Activated CD4-positive, CD25-positive, alpha-beta regulatory T cell treated with anti-CD3 and anti-CD28 coated beads, Interleukin-2, amount 50 U/mL, for 24 hours (primary cell): ENCODE measurements at regions not wholly inside any gene's neighbourhood (a gene's known extent, or its start where the extent isn't known, plus 50 kb on each side); places are given as distances from the start of the nearest gene placed in this dataset.

ENCODE experiments used
- ATAC-seq, 2 donors: fragments of 150-1000 bp; cut with Tn5 transposase; one replicate each; pipeline ENCODE4 v1.10.0; 2021; ENCODE audit warnings: mild to moderate bottlenecking in 1 of 2, moderate library complexity in 1 of 2

GRCh38 chr2:59033661-59034060 lies 792.5 kb upstream of the FANCL start:
- ATAC-seq, result no peak

- ATAC-seq, result no peak
These were observed 791.4 kb upstream of the FANCL start for GRCh38 chr2:59032499-59032898.

- ATAC-seq, result no peak
These were observed 787.9 kb upstream of the FANCL start for GRCh38 chr2:59029058-59029457.

- ATAC-seq, result no peak
These were observed 786.2 kb upstream of the FANCL start for GRCh38 chr2:59027320-59027719.

GRCh38 chr2:59025157-59025757 lies 784.1 kb upstream of the FANCL start:
- ATAC-seq, result no peak

- ATAC-seq, result no peak
These were observed 780.7 kb upstream of the FANCL start for GRCh38 chr2:59021786-59022185.

- ATAC-seq, result no peak
These were observed 778.5 kb upstream of the FANCL start for GRCh38 chr2:59019566-59020159.

- no peak for ATAC-seq
These were observed 777.6 kb upstream of the FANCL start for GRCh38 chr2:59018737-59019136.

GRCh38 chr2:59015027-59015426 lies 773.9 kb upstream of the FANCL start:
- no peak for ATAC-seq

GRCh38 chr2:59012971-59013370 lies 771.8 kb upstream of the FANCL start:
- no peak for ATAC-seq

- ATAC-seq, result no peak
These were observed 771.1 kb upstream of the FANCL start for GRCh38 chr2:59012234-59012633.

- ATAC-seq, result no peak
These were observed 767.8 kb upstream of the FANCL start for GRCh38 chr2:59008950-59009349.

GRCh38 chr2:59005836-59006615 lies 764.9 kb upstream of the FANCL start:
- no peak for ATAC-seq

GRCh38 chr2:59004621-59005020 lies 763.5 kb upstream of the FANCL start:
- no peak for ATAC-seq

- ATAC-seq, result no peak
These were observed 759.7 kb upstream of the FANCL start for GRCh38 chr2:59000796-59001195.

GRCh38 chr2:58992062-58992706 lies 751.1 kb upstream of the FANCL start:
- ATAC-seq, result no peak

- no peak for ATAC-seq
These were observed 750.2 kb upstream of the FANCL start for GRCh38 chr2:58991357-58991756.

- no peak for ATAC-seq
These were observed 744.4 kb upstream of the FANCL start for GRCh38 chr2:58985541-58985940.

GRCh38 chr2:58984731-58985130 lies 743.6 kb upstream of the FANCL start:
- ATAC-seq, result no peak

GRCh38 chr2:58983111-58983510 lies 742.0 kb upstream of the FANCL start:
- no peak for ATAC-seq

- ATAC-seq, result no peak
These were observed 740.1 kb upstream of the FANCL start for GRCh38 chr2:58981237-58981636.

GRCh38 chr2:58976375-58977071 lies 735.4 kb upstream of the FANCL start:
- no peak for ATAC-seq

GRCh38 chr2:58974881-58975280 lies 733.8 kb upstream of the FANCL start:
- ATAC-seq, result no peak
